GM23248 (cell line): ENCODE measurements at regions not wholly inside any gene's neighbourhood (a gene's known extent, or its start where the extent isn't known, plus 50 kb on each side); places are given as distances from the start of the nearest gene placed in this dataset.

Source experiments
- DNase-seq: peaks from one replicate; pipeline ENCODE4 v3.0.0-alpha.2; 2015
- H2AFZ ChIP-seq: fragments of 200-600 bp; sonication (generic); 2 replicates; pipeline ENCODE4 v1.6.1; 2016; ENCODE audit warnings: antibody characterized with exemption
- H3F3A ChIP-seq: fragments of 200-600 bp; sonication (generic); 2 replicates; pipeline ENCODE4 v1.6.1; 2016; ENCODE audit warnings: mild to moderate bottlenecking, antibody characterized with exemption, mixed run types; ENCODE audit not compliant: insufficient read depth
- H3K27ac ChIP-seq: fragments of 200-600 bp; sonication (generic); 2 replicates; pipeline ENCODE4 v1.5.1; 2016; ENCODE audit warnings: mild to moderate bottlenecking
- H3K27me3 ChIP-seq: fragments of 200-600 bp; sonication (generic); replicated peaks from 2 replicates; pipeline ENCODE4 v1.6.1; 2016; ENCODE audit warnings: mild to moderate bottlenecking; ENCODE audit not compliant: insufficient read depth
- H3K36me3 ChIP-seq: fragments of 200-600 bp; sonication (generic); 2 replicates; pipeline ENCODE4 v1.6.1; 2016; ENCODE audit warnings: low read depth, mild to moderate bottlenecking
- H3K4me1 ChIP-seq: fragments of 200-600 bp; sonication (generic); 2 replicates; pipeline ENCODE4 v1.6.1; 2016; ENCODE audit warnings: mild to moderate bottlenecking; ENCODE audit not compliant: insufficient read depth
- H3K4me2 ChIP-seq: fragments of 200-600 bp; sonication (generic); one replicate; pipeline ENCODE4 v1.6.1; 2016; ENCODE audit warnings: mild to moderate bottlenecking; ENCODE audit not compliant: unreplicated experiment
- H3K4me3 ChIP-seq: fragments of 200-600 bp; sonication (generic); 2 replicates; pipeline ENCODE4 v1.5.1; 2016; ENCODE audit warnings: mild to moderate bottlenecking
- H3K79me2 ChIP-seq: fragments of 200-600 bp; sonication (generic); 2 replicates; pipeline ENCODE4 v1.6.1; 2016; ENCODE audit warnings: mild to moderate bottlenecking; ENCODE audit not compliant: insufficient read depth
- H3K9ac ChIP-seq: fragments of 200-600 bp; sonication (generic); 2 replicates; pipeline ENCODE4 v1.6.1; 2016; ENCODE audit warnings: mild to moderate bottlenecking
- H3K9me2 ChIP-seq: fragments of 200-600 bp; sonication (generic); 2 replicates; pipeline ENCODE4 v1.6.1; 2016; ENCODE audit warnings: mixed run types, mild to moderate bottlenecking, moderate library complexity; ENCODE audit not compliant: insufficient read depth
- H3K9me3 ChIP-seq: fragments of 200-600 bp; sonication (generic); one replicate; pipeline ENCODE4 v1.6.1; 2017; ENCODE audit warnings: low read depth
- H4K20me1 ChIP-seq: fragments of 200-600 bp; sonication (generic); 2 replicates; pipeline ENCODE4 v1.6.0; 2016; ENCODE audit not compliant: insufficient read depth
- EZH2 ChIP-seq: fragments of 200-600 bp; sonication (generic); IDR thresholded peaks from 2 replicates; pipeline ENCODE4 v1.6.1; 2018; ENCODE audit warnings: antibody characterized with exemption, mild to moderate bottlenecking; ENCODE audit not compliant: insufficient read depth, poor library complexity, severe bottlenecking
- EZH2phosphoT487 ChIP-seq: fragments of 200-600 bp; sonication (generic); IDR thresholded peaks from 2 replicates; pipeline ENCODE4 v1.6.1; 2018; ENCODE audit warnings: antibody characterized with exemption, moderate library complexity, mild to moderate bottlenecking, low read depth; ENCODE audit not compliant: insufficient read depth
- WGBS, 2 experiments: methylation state at CpG; one replicate each; pipeline ENCODE4 v1.1.6; 2015 to 2017; ENCODE audit warnings: low lambda C conversion rate in 2 of 2, low coverage in 1 of 2; ENCODE audit errors: missing lambda C conversion rate in 2 of 2; 5-methylcytosine and 5-hydroxymethylcytosine counted together
- in situ Hi-C: fragments of 300-500 bp; cut with MboI; formaldehyde crosslinking; loops from 2 replicates; pipeline ENCODE4 v1.15.0; 2020

GRCh38 chr9:103427696-103428095 is 432.6 kb downstream of the CYLC2 start:
- H3K27ac ChIP-seq, result no peak overlapping the region
- no peak overlapping the region for H2AFZ ChIP-seq
- no peak overlapping the region for H3K9ac ChIP-seq
- H3K9me2 ChIP-seq, result no peaks in the 10 kb centered on the region; the same call in 1 of the 2 replicates
- TF ChIP-seq EZH2phosphoT487 (no peak), EZH2 (no peak)
- H3K27me3 ChIP-seq, result no peaks in the 10 kb centered on the region
- H3K9me3 ChIP-seq, result no peaks in the 10 kb centered on the region
- H3K4me1 ChIP-seq, result no peaks in the 10 kb centered on the region
- H3F3A ChIP-seq, result no peaks in the 10 kb centered on the region
- H3K4me2 ChIP-seq, result no peak overlapping the region
- H4K20me1 ChIP-seq, result no peaks in the 10 kb centered on the region
- no peaks in the 10 kb centered on the region for H3K79me2 ChIP-seq
- in situ Hi-C loops, result no loop called here
- H3K4me3 ChIP-seq, result no peak overlapping the region
- H3K36me3 ChIP-seq, result no peaks in the 10 kb centered on the region
- 5 to 8% methylated on average over 4 of the region's 4 CpGs for WGBS, 2 experiments
- no peak for DNase-seq

- WGBS, 2 experiments, result 0 to 4% methylated on average over 1 of the region's 1 CpG
- Histone ChIP-seq H3K4me1 (no peaks in the 10 kb centered on the region), H3F3A (no peaks in the 10 kb centered on the region), H3K9ac (no peak overlapping the region), H3K79me2 (no peaks in the 10 kb centered on the region), H4K20me1 (no peaks in the 10 kb centered on the region), H3K4me3 (no peak overlapping the region), H3K9me3 (no peaks in the 10 kb centered on the region), H2AFZ (no peak overlapping the region), H3K9me2 (no peaks in the 10 kb centered on the region), H3K27ac (no peak overlapping the region), H3K36me3 (no peaks in the 10 kb centered on the region), H3K27me3 (no peaks in the 10 kb centered on the region), H3K4me2 (no peak overlapping the region)
- no peak for DNase-seq
- in situ Hi-C loops, result no loop called here
- TF ChIP-seq EZH2 (no peak), EZH2phosphoT487 (no peak)
Observed at GRCh38 chr9:103430469-103430868, 435.3 kb downstream of the CYLC2 start.

- no peak for DNase-seq
- H3K9ac ChIP-seq, result no peak overlapping the region
- no peaks in the 10 kb centered on the region for H3F3A ChIP-seq
- no peaks in the 10 kb centered on the region for H3K9me3 ChIP-seq
- H4K20me1 ChIP-seq, result no peaks in the 10 kb centered on the region
- H3K4me2 ChIP-seq, result no peak overlapping the region
- no peak overlapping the region for H2AFZ ChIP-seq
- H3K4me1 ChIP-seq, result no peaks in the 10 kb centered on the region
- H3K36me3 ChIP-seq, result no peaks in the 10 kb centered on the region
- H3K9me2 ChIP-seq, result no peaks in the 10 kb centered on the region
- H3K79me2 ChIP-seq, result no peaks in the 10 kb centered on the region
- H3K27ac ChIP-seq, result no peak overlapping the region
- in situ Hi-C loops, result no loop called here
- no peak overlapping the region for H3K4me3 ChIP-seq
- H3K27me3 ChIP-seq, result no peaks in the 10 kb centered on the region
- TF ChIP-seq EZH2 (no peak), EZH2phosphoT487 (no peak)
Observed at GRCh38 chr9:103431809-103432208, 436.7 kb downstream of the CYLC2 start.

GRCh38 chr9:103444176-103444575 is 449.0 kb downstream of the CYLC2 start:
- Histone ChIP-seq H3F3A (no peaks in the 10 kb centered on the region), H3K27me3 (no peaks in the 10 kb centered on the region), H3K4me2 (no peak overlapping the region), H3K9ac (no peak overlapping the region), H3K4me1 (no peaks in the 10 kb centered on the region), H3K27ac (no peak overlapping the region), H3K4me3 (no peak overlapping the region), H3K36me3 (no peaks in the 10 kb centered on the region), H4K20me1 (no peaks in the 10 kb centered on the region), H2AFZ (no peak overlapping the region), H3K9me3 (no peaks in the 10 kb centered on the region), H3K79me2 (no peaks in the 10 kb centered on the region), H3K9me2 (no peaks in the 10 kb centered on the region)
- 1 to 5% methylated on average over 2 of the region's 2 CpGs for WGBS, 2 experiments
- TF ChIP-seq EZH2 (no peak), EZH2phosphoT487 (no peak)
- no peak for DNase-seq
- in situ Hi-C loops, result no loop called here

- Histone ChIP-seq H2AFZ (no peak overlapping the region), H3F3A (no peaks in the 10 kb centered on the region), H4K20me1 (no peaks in the 10 kb centered on the region), H3K4me3 (no peak overlapping the region), H3K4me2 (no peak overlapping the region), H3K27ac (no peak overlapping the region), H3K9ac (no peak overlapping the region), H3K36me3 (no peaks in the 10 kb centered on the region), H3K9me2 (no peaks in the 10 kb centered on the region), H3K4me1 (no peaks in the 10 kb centered on the region), H3K9me3 (no peaks in the 10 kb centered on the region), H3K79me2 (no peaks in the 10 kb centered on the region), H3K27me3 (no peaks in the 10 kb centered on the region)
- DNase-seq, result no peak
- 3 to 5% methylated on average over 2 of the region's 2 CpGs for WGBS, 2 experiments
- in situ Hi-C loops, result no loop called here
- TF ChIP-seq EZH2 (no peak), EZH2phosphoT487 (no peak)
Observed at GRCh38 chr9:103458826-103459225, 463.7 kb downstream of the CYLC2 start.
